Islet of Langerhans (tissue), 1 donor: ENCODE measurements at regions not wholly inside any gene's neighbourhood (a gene's known extent, or its start where the extent isn't known, plus 50 kb on each side); places are given as distances from the start of the nearest gene placed in this dataset.

ENCODE experiments used
- FAIRE-seq: peaks from one replicate; lab custom pipeline; 2011; peaks lifted over from hg19 to GRCh38; lab: Jason Lieb, UNC

- FAIRE-seq, result no peak
Measured at GRCh38 chr7:46534664-46535588, 613.9 kb upstream of the IGFBP3 start.

GRCh38 chr7:46533946-46534345, 612.9 kb upstream of the IGFBP3 start:
- FAIRE-seq, result no peak

GRCh38 chr7:46532571-46532970, 611.5 kb upstream of the IGFBP3 start:
- FAIRE-seq, result no peak

GRCh38 chr7:46530081-46530750, 609.1 kb upstream of the IGFBP3 start:
- no peak for FAIRE-seq

- peak; percentile 5 for FAIRE-seq
Measured at GRCh38 chr7:46527360-46527759, 606.3 kb upstream of the IGFBP3 start.

- no peak for FAIRE-seq
Measured at GRCh38 chr7:46525876-46526275, 604.8 kb upstream of the IGFBP3 start.

- FAIRE-seq, result no peak
Measured at GRCh38 chr7:46524350-46524749, 603.3 kb upstream of the IGFBP3 start.

- FAIRE-seq, result no peak
Measured at GRCh38 chr7:46522354-46522906, 601.4 kb upstream of the IGFBP3 start.

GRCh38 chr7:46518713-46519112, 597.6 kb upstream of the IGFBP3 start:
- FAIRE-seq, result no peak

GRCh38 chr7:46515844-46516590, 594.9 kb upstream of the IGFBP3 start:
- FAIRE-seq, result peak; percentile 38

GRCh38 chr7:46513447-46513848, 592.4 kb upstream of the IGFBP3 start:
- FAIRE-seq, result no peak

- FAIRE-seq, result no peak
Measured at GRCh38 chr7:46512891-46513413, 591.9 kb upstream of the IGFBP3 start.

- no peak for FAIRE-seq
Measured at GRCh38 chr7:46511442-46512215, 590.6 kb upstream of the IGFBP3 start.

- no peak for FAIRE-seq
Measured at GRCh38 chr7:46508583-46508982, 587.5 kb upstream of the IGFBP3 start.

GRCh38 chr7:46507560-46507959, 586.5 kb upstream of the IGFBP3 start:
- FAIRE-seq, result no peak

- FAIRE-seq, result no peak
Measured at GRCh38 chr7:46494441-46494840, 573.4 kb upstream of the IGFBP3 start.

GRCh38 chr7:46494028-46494427, 573.0 kb upstream of the IGFBP3 start:
- no peak for FAIRE-seq

- no peak for FAIRE-seq
Measured at GRCh38 chr7:46493196-46493595, 572.1 kb upstream of the IGFBP3 start.

GRCh38 chr7:46492466-46492865, 571.4 kb upstream of the IGFBP3 start:
- no peak for FAIRE-seq

GRCh38 chr7:46490406-46490805, 569.3 kb upstream of the IGFBP3 start:
- FAIRE-seq, result no peak

- FAIRE-seq, result no peak
Measured at GRCh38 chr7:46489106-46489505, 568.0 kb upstream of the IGFBP3 start.

- no peak for FAIRE-seq
Measured at GRCh38 chr7:46488607-46489006, 567.5 kb upstream of the IGFBP3 start.
